ENCODE measurements at regions not wholly inside any gene's neighbourhood (a gene's known extent, or its start where the extent isn't known, plus 50 kb on each side); places are given as distances from the start of the nearest gene placed in this dataset.

GRCh38 chr5:21654556-21654955 lies 1198.6 kb downstream of the CDH12 start:
- intact Hi-C loops (cut with micrococcal nuclease) = no loop called here

More at GRCh38 chr5:21654556-21654955, 1198.6 kb downstream of the CDH12 start:
- H3K36me3 ChIP-seq (ENCODE audit: control insufficient read depth in 2 of 2, extremely low read depth in 1 of 2, insufficient read depth in 2 of 2, low read length in 2 of 2) = no peaks in the 10 kb centered on the region
- DNase-seq (ENCODE audit: low read depth, low spot score) = no peak
- no peaks in the 10 kb centered on the region for H3K4me1 ChIP-seq (ENCODE audit: control insufficient read depth, extremely low read depth, insufficient read depth, low read length)
- dilution Hi-C loops (cut with MboI; ENCODE audit: extremely low pct_ligation_motif_present, low sequenced_read_pairs) = no loop called here
- no peak overlapping the region for H2AFZ ChIP-seq (ENCODE audit: low read depth, low read length)
- no peaks in the 10 kb centered on the region for H3K9me1 ChIP-seq (replicated peaks; ENCODE audit: control insufficient read depth, extremely low read depth, insufficient read depth, low read length)
- H3K79me2 ChIP-seq (ENCODE audit: control insufficient read depth, insufficient read depth, low read length) = no peaks in the 10 kb centered on the region
- ChIA-PET POLR2A (no interaction called here), CTCF (interaction anchor here (1.1 kb wide), 1 partner anchor 9 kb away, joined by 3 read pairs; no protein-coding TSS in a partner anchor)
- H3K4me3 ChIP-seq (replicated peaks in 1 of 3; ENCODE audit: insufficient read depth in 1 of 3, low read depth in 1 of 3, low read length in 3 of 3) = no peak overlapping the region
- FAIRE-seq = no peak
- no peak overlapping the region for H3K9ac ChIP-seq (replicated peaks; ENCODE audit: extremely low read depth, insufficient read depth, low read length)
- H3K27ac ChIP-seq (ENCODE audit: insufficient read depth, low read depth, low read length) = no peak overlapping the region
- TF ChIP-seq MYC (IDR thresholded peaks at IDR 0.05; ENCODE audit: low read depth, low read length) (no peak), GATA2 (IDR thresholded peaks at IDR 0.05; ENCODE audit: insufficient read depth, insufficient read length, low read depth, low read length) (no peak), JUN (IDR thresholded peaks at IDR 0.05; ENCODE audit: borderline replicate concordance, insufficient read depth, insufficient read length, low read depth) (no peak), FOS (IDR thresholded peaks at IDR 0.05; ENCODE audit: borderline replicate concordance, insufficient read depth, low read length) (no peak), CTCF (IDR thresholded peaks at IDR 0.05; ENCODE audit: extremely low read depth in 1 of 2, insufficient read depth in 1 of 2, low read depth in 1 of 2, low read length in 2 of 2) (no peak), POLR2A (IDR thresholded peaks at IDR 0.05; ENCODE audit: low read depth, low read length) (no peak), POLR2AphosphoS5 (IDR thresholded peaks at IDR 0.05; ENCODE audit: insufficient read depth, low read depth, low read length) (no peak), EZH2 (IDR thresholded peaks at IDR 0.05; ENCODE audit: borderline replicate concordance, low read depth, low read length, severe bottlenecking) (no peak)
- TF ChIP-seq, protein P1, sequence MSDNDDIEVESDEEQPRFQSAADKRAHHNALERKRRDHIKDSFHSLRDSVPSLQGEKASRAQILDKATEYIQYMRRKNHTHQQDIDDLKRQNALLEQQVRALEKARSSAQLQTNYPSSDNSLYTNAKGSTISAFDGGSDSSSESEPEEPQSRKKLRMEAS (IDR thresholded peaks at IDR 0.05; ENCODE audit: insufficient read depth, insufficient read length) = no peak
- no peaks in the 10 kb centered on the region for H4K20me1 ChIP-seq (replicated peaks; ENCODE audit: control insufficient read depth, extremely low read depth, insufficient read depth, low read length)
- no peaks in the 10 kb centered on the region for H3K9me3 ChIP-seq (replicated peaks; ENCODE audit: control insufficient read depth, insufficient read depth, low read length)
- BruUV-seq (replicated peaks) = no TSS peak
- no peak overlapping the region for H3K4me2 ChIP-seq (ENCODE audit: insufficient read depth, low read length)
- no peaks in the 10 kb centered on the region for H3K27me3 ChIP-seq (ENCODE audit: control insufficient read depth in 2 of 2, insufficient read depth in 2 of 2, low read length in 2 of 2)

All from endothelial cell of umbilical vein (primary cell).